Gastroesophageal sphincter (tissue), 4 donors: ENCODE measurements at regions not wholly inside any gene's neighbourhood (a gene's known extent, or its start where the extent isn't known, plus 50 kb on each side); places are given as distances from the start of the nearest gene placed in this dataset.

Experiments
- ATAC-seq: fragments of 150-250 bp; one replicate; pipeline ENCODE4 v1.9.1; 2016; ENCODE audit warnings: mild to moderate bottlenecking, moderate library complexity
- H3K27ac ChIP-seq, 4 donors: fragments of 200-600 bp; sonication (generic) in 3 of 4; 1 replicate in 3 of 4; 2 replicates in 1 of 4; pipeline ENCODE4 v1.5.1; 2016 to 2019
- H3K27me3 ChIP-seq: fragments of 200-600 bp; sonication (generic); one replicate; pipeline ENCODE4 v1.5.1; 2019
- H3K36me3 ChIP-seq, 2 donors: fragments of 200-600 bp; sonication (generic); one replicate each; pipeline ENCODE4 v1.5.1; 2019; ENCODE audit warnings: control low read depth in 1 of 2
- H3K4me1 ChIP-seq, 3 donors: fragments of 200-600 bp; sonication (generic); 1 replicate in 2 of 3; 2 replicates in 1 of 3; pipeline ENCODE4 v1.5.1; 2016 to 2019; ENCODE audit warnings: control low read depth in 2 of 3
- H3K4me3 ChIP-seq, 2 donors: fragments of 200-600 bp; sonication (generic); one replicate each; pipeline ENCODE4 v1.5.1; 2019; ENCODE audit warnings: mild to moderate bottlenecking in 1 of 2, moderate library complexity in 1 of 2
- H3K9me3 ChIP-seq, 3 donors: fragments of 200-600 bp; sonication (generic); one replicate each; pipeline ENCODE4 v1.5.1; 2017 to 2019; ENCODE audit warnings: control low read depth in 2 of 3
- CTCF ChIP-seq, 4 experiments: fragments of 200-600 bp in 2 of 4; fragments of 450-650 bp in 2 of 4; sonication (generic) in 1 of 4; IDR thresholded peaks; one replicate each; pipeline ENCODE4 v1.5.1; 2017 to 2019; ENCODE audit warnings: antibody characterized with exemption in 4 of 4, mild to moderate bottlenecking in 2 of 4, moderate library complexity in 2 of 4
- EP300 ChIP-seq: sonication (generic); formaldehyde crosslinking; IDR thresholded peaks from one replicate; pipeline ENCODE4 v1.6.1; 2017; ENCODE audit warnings: antibody characterized with exemption, mild to moderate bottlenecking
- POLR2A ChIP-seq, 2 donors: fragments of 450-650 bp; IDR thresholded peaks; one replicate each; pipeline ENCODE4 v1.6.1; 2017; ENCODE audit warnings: antibody characterized with exemption in 2 of 2, mild to moderate bottlenecking in 2 of 2, moderate library complexity in 1 of 2
- POLR2AphosphoS5 ChIP-seq: sonication (generic); formaldehyde crosslinking; IDR thresholded peaks from one replicate; pipeline ENCODE4 v1.6.1; 2017; ENCODE audit warnings: antibody characterized with exemption
- WGBS, 2 donors: methylation state at CpG; one replicate each; pipeline ENCODE4 v1.1.5; 2018; ENCODE audit warnings: low coverage in 1 of 2; 5-methylcytosine and 5-hydroxymethylcytosine counted together

GRCh38 chr5:1948663-1949191 lies 66.0 kb upstream of the IRX4 start:
- ATAC-seq, result peak; percentile 64
- Histone ChIP-seq H3K4me3 (peak overlapping the region in 1 of 2 donors; percentile 34), H3K36me3 (no peaks in the 10 kb centered on the region), H3K4me1 (peaks cover 0 to 16% (median 0%) of the 10 kb centered on the region in 3 donors), H3K27ac (peak overlapping the region in 2 of 4 donors; percentile 44 to 51), H3K9me3 (no peaks in the 10 kb centered on the region), H3K27me3 (peaks cover 64% of the 10 kb centered on the region)
- WGBS, 2 donors, result 69% methylated on average over 20 of the region's 26 CpGs; no CpG with 5 or more reads in 1 of the 2 donors
- TF ChIP-seq CTCF (IDR thresholded peaks at IDR 0.05), result no peak
- no peak for TF ChIP-seq EP300
- TF ChIP-seq POLR2AphosphoS5, result no peak
- TF ChIP-seq POLR2A (IDR thresholded peaks at IDR 0.05), result no peak

- Histone ChIP-seq H3K27ac (no peak overlapping the region), H3K9me3 (no peaks in the 10 kb centered on the region), H3K27me3 (peaks cover 59% of the 10 kb centered on the region), H3K4me3 (no peak overlapping the region), H3K36me3 (no peaks in the 10 kb centered on the region), H3K4me1 (peaks cover 0 to 16% (median 0%) of the 10 kb centered on the region in 3 donors)
- no peak for ATAC-seq
- WGBS, 2 donors, result 28 to 55% methylated on average over 2 to 10 of the region's 10 CpGs
- TF ChIP-seq POLR2AphosphoS5 (no peak), POLR2A (IDR thresholded peaks at IDR 0.05) (no peak), EP300 (no peak), CTCF (IDR thresholded peaks at IDR 0.05) (no peak)
Measured at GRCh38 chr5:1948111-1948510, 65.4 kb upstream of the IRX4 start.

GRCh38 chr5:1946776-1947175 lies 64.1 kb upstream of the IRX4 start:
- 62 to 67% methylated on average over 4 to 5 of the region's 13 CpGs for WGBS, 2 donors
- Histone ChIP-seq H3K36me3 (no peaks in the 10 kb centered on the region), H3K27ac (no peak overlapping the region), H3K4me1 (peaks cover 0 to 16% (median 0%) of the 10 kb centered on the region in 3 donors), H3K9me3 (no peaks in the 10 kb centered on the region), H3K27me3 (peaks cover 46% of the 10 kb centered on the region), H3K4me3 (no peak overlapping the region)
- no peak for ATAC-seq
- no peak for TF ChIP-seq POLR2A (IDR thresholded peaks at IDR 0.05)

- Histone ChIP-seq H3K9me3 (no peaks in the 10 kb centered on the region), H3K27me3 (peaks cover 40% of the 10 kb centered on the region), H3K36me3 (no peaks in the 10 kb centered on the region), H3K4me1 (peaks cover 0 to 16% (median 0%) of the 10 kb centered on the region in 3 donors), H3K4me3 (no peak overlapping the region), H3K27ac (no peak overlapping the region)
- WGBS, 2 donors, result 76 to 90% methylated on average over 6 to 10 of the region's 17 CpGs
- TF ChIP-seq POLR2AphosphoS5 (no peak), POLR2A (IDR thresholded peaks at IDR 0.05) (no peak), EP300 (no peak), CTCF (IDR thresholded peaks at IDR 0.05) (no peak)
- ATAC-seq, result no peak
Measured at GRCh38 chr5:1946122-1946677, 63.5 kb upstream of the IRX4 start.

GRCh38 chr5:1945606-1946005 lies 62.9 kb upstream of the IRX4 start:
- no peak for ATAC-seq
- peaks cover 39% of the 10 kb centered on the region for H3K27me3 ChIP-seq
- WGBS, 2 donors, result 90% methylated on average over 4 of the region's 13 CpGs; no CpG with 5 or more reads in 1 of the 2 donors
- H3K4me1 ChIP-seq, result peaks cover 0 to 16% (median 0%) of the 10 kb centered on the region in 3 donors
- no peak overlapping the region for H3K4me3 ChIP-seq
- no peak overlapping the region for H3K27ac ChIP-seq
- H3K36me3 ChIP-seq, result no peaks in the 10 kb centered on the region
- H3K9me3 ChIP-seq, result no peaks in the 10 kb centered on the region
- no peak for TF ChIP-seq EP300
- TF ChIP-seq POLR2AphosphoS5, result no peak
- TF ChIP-seq CTCF (IDR thresholded peaks at IDR 0.05), result no peak
